CD4-positive, alpha-beta T cell (primary cell): ENCODE measurements at regions not wholly inside any gene's neighbourhood (a gene's known extent, or its start where the extent isn't known, plus 50 kb on each side); places are given as distances from the start of the nearest gene placed in this dataset.

Experiments used
- ATAC-seq: fragments of 200-7000 bp; cut with Tn5 transposase; one replicate; pipeline ENCODE4 v1.10.0; 2022; ENCODE audit warnings: mild to moderate bottlenecking; ENCODE audit not compliant: poor library complexity
- CTCF ChIA-PET: fragments of 350-600 bp; sonication (Branson Sonifier 250); formaldehyde crosslinking; loops from one replicate; lab custom pipeline; 2021; ENCODE audit warnings: antibody characterized with exemption, inconsistent platforms; lab: Charles Lee
- POLR2A ChIA-PET: fragments of 350-600 bp; sonication (Branson Sonifier 250); formaldehyde crosslinking; loops from one replicate; lab custom pipeline; 2021; ENCODE audit warnings: antibody characterized with exemption, inconsistent platforms; lab: Charles Lee
- DNase-seq, 14 experiments: peaks; one replicate each; pipeline ENCODE4 v3.0.0-alpha.2; 2013 to 2020; ENCODE audit warnings: mixed read lengths in 2 of 14
- H3K27ac ChIP-seq, 2 donors: one replicate each; pipeline versions ENCODE4 v1.5.1 to v1.7.0; 2013; ENCODE audit warnings: low read length in 2 of 2, low read depth in 1 of 2, mild to moderate bottlenecking in 1 of 2
- H3K27me3 ChIP-seq, 2 experiments: 1 replicate in 1 of 2; 2 replicates in 1 of 2; pipeline versions ENCODE4 v1.6.1 to v1.7.0; 2013; ENCODE audit warnings: low read length in 2 of 2, control low read depth in 1 of 2, mild to moderate bottlenecking in 1 of 2, moderate library complexity in 1 of 2; ENCODE audit not compliant: insufficient read depth in 2 of 2, control insufficient read depth in 1 of 2
- H3K36me3 ChIP-seq: one replicate; pipeline ENCODE4 v1.6.1; 2013; ENCODE audit warnings: low read length, control low read depth; ENCODE audit not compliant: insufficient read depth
- H3K4me1 ChIP-seq: one replicate; pipeline ENCODE4 v1.6.1; 2013; ENCODE audit warnings: low read length, control low read depth; ENCODE audit not compliant: insufficient read depth
- H3K4me3 ChIP-seq: one replicate; pipeline ENCODE4 v1.5.1; 2013; ENCODE audit warnings: mild to moderate bottlenecking, low read length, moderate library complexity
- H3K9me3 ChIP-seq, 2 experiments: 1 replicate in 1 of 2; 2 replicates in 1 of 2; pipeline versions ENCODE4 v1.6.1 to v1.7.0; 2013; ENCODE audit warnings: low read length in 2 of 2, mild to moderate bottlenecking in 2 of 2, control low read depth in 1 of 2, moderate library complexity in 1 of 2; ENCODE audit not compliant: control insufficient read depth in 1 of 2, insufficient read depth in 1 of 2
- H3K27ac Mint-ChIP-seq: one replicate; pipeline ENCODE4 v1.8.0; 2020; ENCODE audit warnings: mixed read lengths
- H3K27me3 Mint-ChIP-seq: one replicate; pipeline ENCODE4 v1.8.0; 2021; ENCODE audit warnings: mixed read lengths
- H3K36me3 Mint-ChIP-seq: one replicate; pipeline ENCODE4 v1.8.0; 2021; ENCODE audit warnings: low read depth, mixed read lengths
- H3K4me1 Mint-ChIP-seq: one replicate; pipeline ENCODE4 v1.8.0; 2021; ENCODE audit warnings: low read depth, mixed read lengths
- H3K4me3 Mint-ChIP-seq: one replicate; pipeline ENCODE4 v1.8.0; 2020; ENCODE audit warnings: mild to moderate bottlenecking, mixed read lengths
- H3K9me3 Mint-ChIP-seq: one replicate; pipeline ENCODE4 v1.8.0; 2020; ENCODE audit warnings: mixed read lengths
- intact Hi-C, 2 experiments: fragments of 100-400 bp; cut with DNase I in 1 of 2; cut with micrococcal nuclease in 1 of 2; formaldehyde crosslinking; loops; one replicate each; pipeline versions ENCODE4 v1.15.1 to v1.9.0; 2023 to 2025; cut with DNase I, micrococcal nuclease
- TF ChIP-seq, protein P1 (sequence below): fragments of 200-600 bp; IDR thresholded peaks from one replicate; pipeline ENCODE4 v1.8.0; 2022; ENCODE audit warnings: antibody characterized with exemption, mild to moderate bottlenecking

DNA sequence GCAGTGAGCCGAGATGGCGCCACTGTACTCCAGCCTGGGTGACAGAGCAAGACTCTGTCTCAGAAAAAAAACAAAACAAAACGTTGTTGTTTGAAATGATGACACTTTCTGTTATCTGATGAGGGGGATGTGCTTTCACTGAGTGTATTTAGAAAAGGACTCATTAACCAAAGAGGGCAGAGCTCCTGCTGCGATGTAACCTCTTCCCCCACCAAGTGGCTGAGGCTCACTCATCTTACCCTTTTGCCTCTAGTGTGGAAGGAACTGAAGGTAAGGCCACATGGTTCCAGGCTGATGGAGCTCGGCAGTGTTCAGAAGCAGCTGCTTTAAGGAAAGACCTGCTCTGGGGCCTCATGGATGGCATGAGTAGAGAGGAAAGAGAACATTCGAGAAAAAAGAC is 105.7 kb upstream of the RUNX1 start:
- Histone ChIP-seq H3K36me3 (no peaks in the 10 kb centered on the region), H3K4me3 (no peak overlapping the region), H3K27ac (no peak overlapping the region), H3K4me1 (no peaks in the 10 kb centered on the region), H3K27me3 (no peaks in the 10 kb centered on the region), H3K9me3 (peaks cover 0 to 13% of the 10 kb centered on the region in 2 experiments)
- intact Hi-C loops, result no loop called here
- H3K4me1 Mint-ChIP-seq, result no peaks in the 10 kb centered on the region
- H3K4me3 Mint-ChIP-seq, result no peak overlapping the region
- no peak for ATAC-seq
- H3K9me3 Mint-ChIP-seq, result peaks cover 9% of the 10 kb centered on the region
- TF ChIP-seq, protein P1, sequence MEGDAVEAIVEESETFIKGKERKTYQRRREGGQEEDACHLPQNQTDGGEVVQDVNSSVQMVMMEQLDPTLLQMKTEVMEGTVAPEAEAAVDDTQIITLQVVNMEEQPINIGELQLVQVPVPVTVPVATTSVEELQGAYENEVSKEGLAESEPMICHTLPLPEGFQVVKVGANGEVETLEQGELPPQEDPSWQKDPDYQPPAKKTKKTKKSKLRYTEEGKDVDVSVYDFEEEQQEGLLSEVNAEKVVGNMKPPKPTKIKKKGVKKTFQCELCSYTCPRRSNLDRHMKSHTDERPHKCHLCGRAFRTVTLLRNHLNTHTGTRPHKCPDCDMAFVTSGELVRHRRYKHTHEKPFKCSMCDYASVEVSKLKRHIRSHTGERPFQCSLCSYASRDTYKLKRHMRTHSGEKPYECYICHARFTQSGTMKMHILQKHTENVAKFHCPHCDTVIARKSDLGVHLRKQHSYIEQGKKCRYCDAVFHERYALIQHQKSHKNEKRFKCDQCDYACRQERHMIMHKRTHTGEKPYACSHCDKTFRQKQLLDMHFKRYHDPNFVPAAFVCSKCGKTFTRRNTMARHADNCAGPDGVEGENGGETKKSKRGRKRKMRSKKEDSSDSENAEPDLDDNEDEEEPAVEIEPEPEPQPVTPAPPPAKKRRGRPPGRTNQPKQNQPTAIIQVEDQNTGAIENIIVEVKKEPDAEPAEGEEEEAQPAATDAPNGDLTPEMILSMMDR, result no peak
- no peak overlapping the region for H3K27ac Mint-ChIP-seq
- H3K36me3 Mint-ChIP-seq, result no peaks in the 10 kb centered on the region
- POLR2A ChIA-PET, result no interaction called here
- DNase-seq, result no peak
- CTCF ChIA-PET, result no interaction called here
- no peaks in the 10 kb centered on the region for H3K27me3 Mint-ChIP-seq

DNA sequence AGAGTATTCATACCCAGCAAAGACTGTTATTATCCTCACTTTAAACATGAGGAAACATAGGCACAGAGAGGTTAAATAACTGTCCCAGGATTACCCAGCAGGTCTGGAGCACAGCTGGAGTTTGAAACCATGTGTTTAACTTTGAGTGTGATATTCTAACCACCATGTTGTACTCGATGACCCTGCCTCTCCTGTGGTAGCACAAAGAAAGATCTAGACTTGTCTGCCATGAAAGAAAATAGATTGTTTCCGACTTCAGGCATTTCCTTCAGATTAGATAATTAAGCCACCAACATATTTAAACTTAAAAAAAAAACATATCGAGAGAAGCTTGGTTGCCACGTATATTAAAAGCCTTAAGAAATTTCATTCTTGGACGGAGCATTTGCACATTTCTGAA is 104.6 kb upstream of the RUNX1 start:
- peaks cover 0 to 13% of the 10 kb centered on the region in 2 experiments for H3K9me3 ChIP-seq
- ChIA-PET CTCF (interaction anchor here (0.7 kb wide), 1 partner anchor 293 kb away, joined by 3 read pairs; no protein-coding TSS in a partner anchor), POLR2A (no interaction called here)
- Mint-ChIP-seq H3K9me3 (peaks cover 9% of the 10 kb centered on the region), H3K27me3 (no peaks in the 10 kb centered on the region), H3K36me3 (no peaks in the 10 kb centered on the region), H3K4me3 (no peak overlapping the region), H3K27ac (no peak overlapping the region), H3K4me1 (peaks cover 2% of the 10 kb centered on the region)
- intact Hi-C loops, result no loop called here
- ATAC-seq (no peak), DNase-seq (no peak)
- TF ChIP-seq, protein P1, result no peak
- no peaks in the 10 kb centered on the region for H3K27me3 ChIP-seq
- no peak overlapping the region for H3K27ac ChIP-seq
- no peaks in the 10 kb centered on the region for H3K4me1 ChIP-seq
- H3K36me3 ChIP-seq, result no peaks in the 10 kb centered on the region
- H3K4me3 ChIP-seq, result no peak overlapping the region

DNA sequence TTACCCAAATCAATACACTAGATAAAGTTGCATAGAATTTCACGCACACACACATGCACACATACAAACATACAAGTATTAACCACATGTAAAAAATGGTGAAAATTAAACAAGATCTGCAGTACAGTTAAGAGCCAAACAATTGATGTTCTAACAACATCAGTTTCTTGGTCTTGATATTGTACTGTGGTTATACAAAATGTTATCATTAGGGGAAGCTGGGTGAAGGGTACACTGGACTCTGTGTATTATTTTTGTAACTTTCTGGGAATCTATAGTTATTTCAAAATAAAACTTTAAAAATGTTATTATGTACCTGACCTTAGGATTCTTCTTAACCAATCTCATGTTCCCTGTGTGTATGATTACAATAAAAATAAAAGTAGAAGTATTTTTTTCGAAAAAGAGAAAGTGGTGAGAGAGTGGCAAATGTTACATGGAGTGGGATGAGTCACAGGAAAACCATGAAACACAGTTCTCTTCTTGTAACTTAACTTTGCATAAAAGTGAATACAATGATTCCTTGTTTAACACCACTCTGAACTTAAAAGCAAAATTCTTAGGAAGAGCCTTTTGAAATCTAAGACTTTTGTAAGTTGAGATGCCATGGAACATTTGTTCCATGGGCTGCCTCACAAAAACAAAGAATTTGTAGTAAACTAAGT is 101.6 kb upstream of the RUNX1 start:
- CTCF ChIA-PET, result no interaction called here
- intact Hi-C loops, result no loop called here
- H3K4me1 ChIP-seq, result no peaks in the 10 kb centered on the region
- Mint-ChIP-seq H3K27me3 (no peaks in the 10 kb centered on the region), H3K4me1 (peaks cover 16% of the 10 kb centered on the region), H3K27ac (no peak overlapping the region), H3K9me3 (no peaks in the 10 kb centered on the region), H3K36me3 (no peaks in the 10 kb centered on the region), H3K4me3 (no peak overlapping the region)
- H3K9me3 ChIP-seq, result no peaks in the 10 kb centered on the region
- H3K27ac ChIP-seq, result no peak overlapping the region
- POLR2A ChIA-PET, result no interaction called here
- no peak overlapping the region for H3K4me3 ChIP-seq
- DNase-seq (no peak), ATAC-seq (no peak)
- H3K36me3 ChIP-seq, result no peaks in the 10 kb centered on the region
- TF ChIP-seq, protein P1, result no peak
- no peaks in the 10 kb centered on the region for H3K27me3 ChIP-seq
